PC-3 (cell line): ENCODE measurements at regions not wholly inside any gene's neighbourhood (a gene's known extent, or its start where the extent isn't known, plus 50 kb on each side); places are given as distances from the start of the nearest gene placed in this dataset.

Source experiments
- EZH2 ChIP-seq: fragments of 300-600 bp; sonication (generic); IDR thresholded peaks from one replicate; pipeline ENCODE4 v1.6.1; 2017; ENCODE audit warnings: antibody characterized with exemption, mild to moderate bottlenecking, low read length; ENCODE audit not compliant: unreplicated experiment
- TF ChIP-seq, protein P1 (sequence below): fragments of 300-600 bp; sonication (generic); conservative IDR thresholded peaks from 2 replicates; pipeline ENCODE4 v1.5.1; 2017; ENCODE audit warnings: antibody characterized with exemption, low read depth, mild to moderate bottlenecking, low read length

DNA sequence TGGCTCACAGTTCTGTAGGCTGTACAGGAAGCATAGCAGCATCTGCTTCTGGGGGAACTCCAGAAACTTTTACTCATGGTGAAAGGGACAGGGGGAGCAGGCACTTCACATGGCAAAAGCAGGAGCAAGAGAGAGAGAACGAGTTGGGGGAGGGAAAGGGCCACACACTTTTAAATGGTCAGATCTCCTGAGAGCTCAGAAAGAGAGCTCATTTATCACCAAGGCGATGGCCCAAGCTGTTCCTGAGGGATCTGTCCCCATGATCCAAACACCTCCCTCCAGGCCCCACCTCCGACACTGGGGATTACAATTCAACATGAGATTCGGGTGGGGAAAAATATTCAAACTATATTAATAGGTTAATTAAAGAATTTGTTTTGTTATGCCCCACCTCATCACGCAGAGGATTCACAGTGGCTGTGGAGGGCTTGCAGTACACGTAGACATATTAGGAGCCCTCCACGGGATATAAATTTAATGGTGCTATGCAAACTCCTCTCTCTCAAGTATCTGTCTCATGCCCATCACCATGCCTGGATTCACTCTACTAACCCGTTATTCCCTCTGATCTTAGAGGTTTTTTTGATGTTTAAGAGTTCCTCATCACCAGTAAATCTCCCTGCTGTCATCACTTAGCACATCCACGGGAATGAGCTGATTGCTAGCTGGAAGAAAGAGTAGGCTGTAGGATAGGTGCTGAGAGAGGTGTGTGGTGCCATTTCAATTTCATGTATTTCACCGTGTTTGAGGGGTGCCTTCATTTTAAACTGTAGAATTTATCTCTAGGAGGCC is 84.5 kb upstream of the ARHGAP28 start:
- TF ChIP-seq, protein P1, sequence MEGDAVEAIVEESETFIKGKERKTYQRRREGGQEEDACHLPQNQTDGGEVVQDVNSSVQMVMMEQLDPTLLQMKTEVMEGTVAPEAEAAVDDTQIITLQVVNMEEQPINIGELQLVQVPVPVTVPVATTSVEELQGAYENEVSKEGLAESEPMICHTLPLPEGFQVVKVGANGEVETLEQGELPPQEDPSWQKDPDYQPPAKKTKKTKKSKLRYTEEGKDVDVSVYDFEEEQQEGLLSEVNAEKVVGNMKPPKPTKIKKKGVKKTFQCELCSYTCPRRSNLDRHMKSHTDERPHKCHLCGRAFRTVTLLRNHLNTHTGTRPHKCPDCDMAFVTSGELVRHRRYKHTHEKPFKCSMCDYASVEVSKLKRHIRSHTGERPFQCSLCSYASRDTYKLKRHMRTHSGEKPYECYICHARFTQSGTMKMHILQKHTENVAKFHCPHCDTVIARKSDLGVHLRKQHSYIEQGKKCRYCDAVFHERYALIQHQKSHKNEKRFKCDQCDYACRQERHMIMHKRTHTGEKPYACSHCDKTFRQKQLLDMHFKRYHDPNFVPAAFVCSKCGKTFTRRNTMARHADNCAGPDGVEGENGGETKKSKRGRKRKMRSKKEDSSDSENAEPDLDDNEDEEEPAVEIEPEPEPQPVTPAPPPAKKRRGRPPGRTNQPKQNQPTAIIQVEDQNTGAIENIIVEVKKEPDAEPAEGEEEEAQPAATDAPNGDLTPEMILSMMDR: no peak
- no peak for TF ChIP-seq EZH2
